NCI-H2196 (cell line): ENCODE measurements at regions not wholly inside any gene's neighbourhood (a gene's known extent, or its start where the extent isn't known, plus 50 kb on each side); places are given as distances from the start of the nearest gene placed in this dataset.
"Not testable (repeated sequence)": the region's sequence is repeated elsewhere in the genome, so short reads cannot be mapped to it uniquely, and the experiment has no call there.

Source experiments
- DNase-seq: peaks from one replicate; lab custom pipeline; 2025; ENCODE audit not compliant: unreplicated experiment; lab: John Stamatoyannopoulos, UW

- DNase-seq = no peak
These were observed 380.9 kb upstream of the TMTC1 start for GRCh38 chr12:30164382-30165318.

- DNase-seq = not testable (repeated sequence)
These were observed 373.1 kb upstream of the TMTC1 start for GRCh38 chr12:30156833-30157232.

- no peak for DNase-seq
These were observed 371.4 kb upstream of the TMTC1 start for GRCh38 chr12:30155001-30155730.

- DNase-seq = no peak
These were observed 370.2 kb upstream of the TMTC1 start for GRCh38 chr12:30153981-30154380.

- DNase-seq = no peak
These were observed 369.0 kb upstream of the TMTC1 start for GRCh38 chr12:30152705-30153104.

GRCh38 chr12:30151831-30152230 lies 368.1 kb upstream of the TMTC1 start:
- no peak for DNase-seq

- no peak for DNase-seq
These were observed 362.8 kb upstream of the TMTC1 start for GRCh38 chr12:30146561-30146960.

GRCh38 chr12:30145684-30146032 lies 361.9 kb upstream of the TMTC1 start:
- no peak for DNase-seq

GRCh38 chr12:30144777-30145683 lies 361.3 kb upstream of the TMTC1 start:
- DNase-seq = no peak

- DNase-seq = no peak
These were observed 358.6 kb upstream of the TMTC1 start for GRCh38 chr12:30142301-30142700.

- no peak for DNase-seq
These were observed 354.7 kb upstream of the TMTC1 start for GRCh38 chr12:30138483-30138882.

GRCh38 chr12:30136696-30137095 lies 353.0 kb upstream of the TMTC1 start:
- DNase-seq = no peak

- no peak for DNase-seq
These were observed 352.0 kb upstream of the TMTC1 start for GRCh38 chr12:30135776-30136175.

GRCh38 chr12:30134229-30134628 lies 350.5 kb upstream of the TMTC1 start:
- no peak for DNase-seq

GRCh38 chr12:30126944-30127343 lies 343.2 kb upstream of the TMTC1 start:
- no peak for DNase-seq

GRCh38 chr12:30120522-30120921 lies 336.8 kb upstream of the TMTC1 start:
- no peak for DNase-seq

GRCh38 chr12:30117483-30117882 lies 333.7 kb upstream of the TMTC1 start:
- DNase-seq = no peak

GRCh38 chr12:30111719-30112118 lies 328.0 kb upstream of the TMTC1 start:
- DNase-seq = no peak

GRCh38 chr12:30110958-30111586 lies 327.3 kb upstream of the TMTC1 start:
- DNase-seq = no peak

- DNase-seq = no peak
These were observed 326.8 kb upstream of the TMTC1 start for GRCh38 chr12:30110498-30110897.

GRCh38 chr12:30108666-30109065 lies 324.9 kb upstream of the TMTC1 start:
- no peak for DNase-seq
